LNCaP clone FGC (cell line): ENCODE measurements at regions not wholly inside any gene's neighbourhood (a gene's known extent, or its start where the extent isn't known, plus 50 kb on each side); places are given as distances from the start of the nearest gene placed in this dataset.
"Not testable (repeated sequence)": the region's sequence is repeated elsewhere in the genome, so short reads cannot be mapped to it uniquely, and the experiment has no call there.

Source experiments
- DNase-seq: peaks from one replicate; pipeline ENCODE4 v3.0.0-alpha.2; 2011; ENCODE audit warnings: low read depth
- H3K4me3 ChIP-seq: 2 replicates; pipeline ENCODE4 v1.5.1; 2011; ENCODE audit warnings: mild to moderate bottlenecking, low read depth, low read length, control low read depth
- CTCF ChIP-seq: IDR thresholded peaks from 2 replicates; pipeline ENCODE4 v1.5.1; 2012; ENCODE audit warnings: mild to moderate bottlenecking; ENCODE audit not compliant: control insufficient read depth, insufficient read depth; ENCODE audit errors: extremely low read depth

- TF ChIP-seq CTCF, result no peak
- no peak overlapping the region for H3K4me3 ChIP-seq
- DNase-seq, result no peak
These were observed 347.4 kb downstream of the SI start for GRCh38 chr3:164730815-164731360.

- no peak for DNase-seq
- H3K4me3 ChIP-seq, result no peak overlapping the region
- no peak for TF ChIP-seq CTCF
These were observed 354.9 kb downstream of the SI start for GRCh38 chr3:164723396-164723795.

GRCh38 chr3:164702808-164703207 is 375.5 kb downstream of the SI start:
- not testable (repeated sequence) for DNase-seq, H3K4me3 ChIP-seq

- H3K4me3 ChIP-seq, result no peak overlapping the region
- DNase-seq, result no peak
- no peak for TF ChIP-seq CTCF
These were observed 390.4 kb downstream of the SI start for GRCh38 chr3:164687902-164688301.

- no peak for TF ChIP-seq CTCF
- no peak for DNase-seq
- H3K4me3 ChIP-seq, result no peak overlapping the region
These were observed 391.1 kb downstream of the SI start for GRCh38 chr3:164687211-164687610.

- H3K4me3 ChIP-seq, result no peak overlapping the region
- DNase-seq, result no peak
- TF ChIP-seq CTCF, result no peak
These were observed 394.8 kb downstream of the SI start for GRCh38 chr3:164683489-164683888.

GRCh38 chr3:164679245-164679644 is 399.1 kb downstream of the SI start:
- TF ChIP-seq CTCF, result no peak
- H3K4me3 ChIP-seq, result no peak overlapping the region
- no peak for DNase-seq

- no peak overlapping the region for H3K4me3 ChIP-seq
- DNase-seq, result no peak
- TF ChIP-seq CTCF, result no peak
These were observed 401.0 kb downstream of the SI start for GRCh38 chr3:164677317-164677716.
